PC-3 (cell line): ENCODE measurements at regions not wholly inside any gene's neighbourhood (a gene's known extent, or its start where the extent isn't known, plus 50 kb on each side); places are given as distances from the start of the nearest gene placed in this dataset.

Experiments used
- ATAC-seq: fragments of 200-7000 bp; cut with Tn5 transposase; 2 replicates; pipeline ENCODE4 v1.9.1; 2020; ENCODE audit warnings: mild to moderate bottlenecking, moderate library complexity
- BruUV-seq: library from RNA; stranded (reverse); fragments of 400-500 nt; replicated peaks from 2 replicates; lab custom pipeline; 2021; lab: Mats Ljungman, UMichigan
- CTCF ChIA-PET: fragments of 300-600 bp; sonication (Branson Sonifier 250); formaldehyde crosslinking; loops from one replicate; lab custom pipeline; 2022; ENCODE audit warnings: antibody characterized with exemption; lab: Charles Lee
- POLR2A ChIA-PET: fragments of 300-600 bp; sonication (Branson Sonifier 250); formaldehyde crosslinking; loops from one replicate; lab custom pipeline; 2022; ENCODE audit warnings: antibody characterized with exemption; ENCODE audit not compliant: unreplicated experiment; lab: Charles Lee
- DNase-seq: peaks from one replicate; pipeline ENCODE4 v3.0.0-alpha.2; 2015
- H2AFZ ChIP-seq: fragments of 300-600 bp; sonication (generic); 2 replicates; pipeline ENCODE4 v1.6.0; 2016; ENCODE audit warnings: antibody characterized with exemption, low read length
- H3F3A ChIP-seq: fragments of 300-600 bp; sonication (generic); one replicate; pipeline ENCODE4 v1.6.0; 2017; ENCODE audit warnings: antibody characterized with exemption, low read length, control low read depth, mild to moderate bottlenecking; ENCODE audit not compliant: unreplicated experiment
- H3K27ac ChIP-seq: fragments of 300-600 bp; sonication (generic); 2 replicates; pipeline ENCODE4 v1.5.1; 2016; ENCODE audit warnings: mild to moderate bottlenecking, low read length
- H3K27me3 ChIP-seq: fragments of 300-600 bp; sonication (generic); 2 replicates; pipeline ENCODE4 v1.6.1; 2016; ENCODE audit warnings: low read length, mixed read lengths
- H3K36me3 ChIP-seq: fragments of 300-600 bp; sonication (generic); 2 replicates; pipeline ENCODE4 v1.6.1; 2016; ENCODE audit warnings: low read depth, mixed run types, low read length, mixed read lengths
- H3K4me1 ChIP-seq: fragments of 300-600 bp; sonication (generic); 2 replicates; pipeline ENCODE4 v1.5.1; 2016; ENCODE audit warnings: low read length; ENCODE audit not compliant: insufficient read depth
- H3K4me2 ChIP-seq: fragments of 300-600 bp; sonication (generic); 2 replicates; pipeline ENCODE4 v1.6.0; 2016; ENCODE audit warnings: low read length
- H3K4me3 ChIP-seq: fragments of 300-600 bp; sonication (generic); 2 replicates; pipeline ENCODE4 v1.5.1; 2016; ENCODE audit warnings: mild to moderate bottlenecking, low read length, mixed read lengths
- H3K79me2 ChIP-seq: fragments of 300-600 bp; sonication (generic); 2 replicates; pipeline ENCODE4 v1.6.1; 2017; ENCODE audit warnings: low read length, mixed read lengths
- H3K9ac ChIP-seq: fragments of 300-600 bp; sonication (generic); 2 replicates; pipeline ENCODE4 v1.6.0; 2016; ENCODE audit warnings: mild to moderate bottlenecking, low read length
- H3K9me2 ChIP-seq: fragments of 300-600 bp; sonication (generic); replicated peaks from 2 replicates; pipeline ENCODE4 v1.6.1; 2016; ENCODE audit warnings: mixed run types, low read length, mixed read lengths
- H3K9me3 ChIP-seq: fragments of 300-600 bp; sonication (generic); 2 replicates; pipeline ENCODE4 v1.6.1; 2016; ENCODE audit warnings: low read length, mixed read lengths
- H4K20me1 ChIP-seq: fragments of 300-600 bp; sonication (generic); 2 replicates; pipeline ENCODE4 v1.6.1; 2016; ENCODE audit warnings: low read length, mixed read lengths
- EZH2 ChIP-seq: fragments of 300-600 bp; sonication (generic); IDR thresholded peaks from one replicate; pipeline ENCODE4 v1.6.1; 2017; ENCODE audit warnings: antibody characterized with exemption, mild to moderate bottlenecking, low read length; ENCODE audit not compliant: unreplicated experiment
- EZH2phosphoT487 ChIP-seq: fragments of 300-600 bp; sonication (generic); IDR thresholded peaks from 2 replicates; pipeline ENCODE4 v1.6.1; 2018; ENCODE audit warnings: mild to moderate bottlenecking, antibody characterized with exemption, low read length, borderline replicate concordance
- intact Hi-C: fragments of 100-400 bp; cut with micrococcal nuclease; formaldehyde crosslinking; loops from 2 replicates; pipeline ENCODE4 v1.9.0; 2023
- TF ChIP-seq, protein P1 (sequence below): fragments of 300-600 bp; sonication (generic); conservative IDR thresholded peaks from 2 replicates; pipeline ENCODE4 v1.5.1; 2017; ENCODE audit warnings: antibody characterized with exemption, low read depth, mild to moderate bottlenecking, low read length

DNA sequence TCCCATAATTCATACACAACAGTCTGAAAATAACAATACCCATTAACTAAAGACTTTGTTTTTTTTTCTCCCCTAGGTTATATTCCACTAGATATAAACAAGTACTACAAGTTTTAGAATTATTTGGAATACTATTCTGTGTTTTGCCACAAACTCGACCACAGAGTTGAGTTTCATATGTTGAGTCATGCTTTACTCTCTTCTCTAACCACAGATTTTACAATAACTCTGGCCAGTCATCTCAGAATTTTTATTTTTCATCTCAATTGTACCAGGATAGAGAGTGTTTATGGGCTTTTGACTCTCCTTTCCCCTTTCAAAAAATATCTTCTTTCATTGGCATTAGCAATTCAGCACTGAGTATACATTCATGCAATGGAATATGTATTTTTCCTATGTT lies 348.7 kb upstream of the GALNT5 start:
- Histone ChIP-seq H3K4me1 (peaks cover 28% of the 10 kb centered on the region), H3K27ac (peak overlapping the region; percentile 70), H3K27me3 (no peaks in the 10 kb centered on the region), H3K9me2 (no peaks in the 10 kb centered on the region), H3K9ac (no peak overlapping the region), H2AFZ (no peak overlapping the region), H3K36me3 (no peaks in the 10 kb centered on the region), H3K4me3 (no peak overlapping the region), H3K79me2 (no peaks in the 10 kb centered on the region), H4K20me1 (no peaks in the 10 kb centered on the region), H3F3A (peaks cover 10% of the 10 kb centered on the region), H3K4me2 (peak overlapping the region; percentile 23), H3K9me3 (no peaks in the 10 kb centered on the region)
- BruUV-seq: no TSS peak
- intact Hi-C loops: loop anchor here (1.0 to 5.0 kb wide), 4 partner anchors 26 to 273 kb away; no protein-coding TSS in a partner anchor
- ChIA-PET CTCF (no interaction called here), POLR2A (no interaction called here)
- DNase-seq (peak; percentile 89), ATAC-seq (peak; percentile 90)
- TF ChIP-seq EZH2 (no peak), EZH2phosphoT487 (no peak)
- TF ChIP-seq, protein P1, sequence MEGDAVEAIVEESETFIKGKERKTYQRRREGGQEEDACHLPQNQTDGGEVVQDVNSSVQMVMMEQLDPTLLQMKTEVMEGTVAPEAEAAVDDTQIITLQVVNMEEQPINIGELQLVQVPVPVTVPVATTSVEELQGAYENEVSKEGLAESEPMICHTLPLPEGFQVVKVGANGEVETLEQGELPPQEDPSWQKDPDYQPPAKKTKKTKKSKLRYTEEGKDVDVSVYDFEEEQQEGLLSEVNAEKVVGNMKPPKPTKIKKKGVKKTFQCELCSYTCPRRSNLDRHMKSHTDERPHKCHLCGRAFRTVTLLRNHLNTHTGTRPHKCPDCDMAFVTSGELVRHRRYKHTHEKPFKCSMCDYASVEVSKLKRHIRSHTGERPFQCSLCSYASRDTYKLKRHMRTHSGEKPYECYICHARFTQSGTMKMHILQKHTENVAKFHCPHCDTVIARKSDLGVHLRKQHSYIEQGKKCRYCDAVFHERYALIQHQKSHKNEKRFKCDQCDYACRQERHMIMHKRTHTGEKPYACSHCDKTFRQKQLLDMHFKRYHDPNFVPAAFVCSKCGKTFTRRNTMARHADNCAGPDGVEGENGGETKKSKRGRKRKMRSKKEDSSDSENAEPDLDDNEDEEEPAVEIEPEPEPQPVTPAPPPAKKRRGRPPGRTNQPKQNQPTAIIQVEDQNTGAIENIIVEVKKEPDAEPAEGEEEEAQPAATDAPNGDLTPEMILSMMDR: no peak

DNA sequence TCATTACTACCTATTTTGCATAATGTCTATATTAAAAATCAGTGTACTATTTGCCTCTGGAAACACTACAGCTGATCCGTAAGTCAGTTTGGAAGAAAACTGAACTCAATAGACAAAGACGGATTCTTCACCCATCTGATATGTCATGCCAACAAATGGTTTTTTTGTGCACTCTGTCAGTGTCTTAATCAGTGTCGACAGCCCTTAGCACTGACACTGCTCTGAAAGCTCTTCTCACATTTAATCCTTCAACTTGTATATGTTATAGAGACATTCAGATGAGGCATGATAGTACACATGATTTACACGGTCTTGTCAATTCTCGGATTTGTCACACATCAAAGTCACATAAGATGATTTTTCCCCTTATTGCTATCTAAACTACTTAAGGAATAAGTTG lies 347.5 kb upstream of the GALNT5 start:
- POLR2A ChIA-PET: no interaction called here

DNA sequence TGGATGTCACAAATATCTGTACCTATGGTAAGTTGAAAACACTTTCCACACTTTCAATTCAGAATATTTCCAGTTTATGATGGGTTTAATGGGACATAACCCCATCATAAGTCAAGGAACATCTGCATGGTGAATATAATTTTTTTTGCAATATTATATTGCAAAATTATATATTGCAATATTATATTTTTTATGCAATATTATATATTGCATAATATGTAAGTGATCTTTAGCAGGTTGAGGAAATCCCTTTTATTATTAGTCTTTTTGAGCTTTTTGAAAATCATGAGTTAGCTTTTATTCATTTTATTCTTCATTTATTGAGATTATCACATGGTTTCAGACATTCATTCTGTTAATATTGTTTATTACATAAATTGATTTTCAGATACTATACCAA lies 342.2 kb upstream of the GALNT5 start:
- no peak overlapping the region for H3K4me3 ChIP-seq
- H3K9me3 ChIP-seq: no peaks in the 10 kb centered on the region
- no peaks in the 10 kb centered on the region for H4K20me1 ChIP-seq
- no peak overlapping the region for H3K4me2 ChIP-seq
- no peaks in the 10 kb centered on the region for H3K9me2 ChIP-seq
- no peaks in the 10 kb centered on the region for H3K4me1 ChIP-seq
- H3K27me3 ChIP-seq: no peaks in the 10 kb centered on the region
- H3K27ac ChIP-seq: no peak overlapping the region
- no peaks in the 10 kb centered on the region for H3K79me2 ChIP-seq
- H3F3A ChIP-seq: no peaks in the 10 kb centered on the region
- no peaks in the 10 kb centered on the region for H3K36me3 ChIP-seq
- DNase-seq: no peak
- no peak overlapping the region for H3K9ac ChIP-seq
- no peak for ATAC-seq
- no peak for TF ChIP-seq EZH2phosphoT487
- TF ChIP-seq, protein P1: no peak
- TF ChIP-seq EZH2: no peak
- no peak overlapping the region for H2AFZ ChIP-seq
- BruUV-seq: no TSS peak
- ChIA-PET POLR2A (no interaction called here), CTCF (no interaction called here)
- intact Hi-C loops: no loop called here

More for the DNA sequence above, 347.5 kb upstream of the GALNT5 start:
- Histone ChIP-seq H3K9ac (no peak overlapping the region), H3K4me2 (no peak overlapping the region), H3K79me2 (no peaks in the 10 kb centered on the region), H3K4me1 (peaks cover 26% of the 10 kb centered on the region), H3F3A (peaks cover 10% of the 10 kb centered on the region), H3K27me3 (no peaks in the 10 kb centered on the region), H2AFZ (no peak overlapping the region), H3K27ac (no peak overlapping the region), H4K20me1 (no peaks in the 10 kb centered on the region), H3K36me3 (no peaks in the 10 kb centered on the region), H3K9me3 (no peaks in the 10 kb centered on the region), H3K4me3 (no peak overlapping the region), H3K9me2 (no peaks in the 10 kb centered on the region)
- TF ChIP-seq, protein P1: no peak
- TF ChIP-seq EZH2phosphoT487: no peak
- no peak for TF ChIP-seq EZH2
- DNase-seq: no peak
- BruUV-seq: no TSS peak
- CTCF ChIA-PET: no interaction called here
- intact Hi-C loops: loop anchor here (2.0 to 5.0 kb wide), 2 partner anchors 123 to 272 kb away; no protein-coding TSS in a partner anchor
- no peak for ATAC-seq
